DND-41 (cell line): ENCODE measurements at regions not wholly inside any gene's neighbourhood (a gene's known extent, or its start where the extent isn't known, plus 50 kb on each side); places are given as distances from the start of the nearest gene placed in this dataset.

Experiments used
- ATAC-seq: fragments of 200-7000 bp; cut with Tn5 transposase; 3 replicates; pipeline ENCODE4 v1.9.1; 2021; ENCODE audit warnings: low read depth; ENCODE audit not compliant: insufficient read depth
- DNase-seq: peaks from one replicate; pipeline ENCODE4 v3.0.0-alpha.2; 2020
- H2AFZ ChIP-seq: 2 replicates; pipeline ENCODE4 v1.6.0; 2012; ENCODE audit warnings: low read depth, low read length
- H3K27ac ChIP-seq: 2 replicates; pipeline ENCODE4 v1.5.1; 2012; ENCODE audit warnings: low read length, inconsistent platforms
- H3K27me3 ChIP-seq: fragments of 200-600 bp; sonication (generic); 2 replicates; pipeline ENCODE4 v1.6.0; 2012; ENCODE audit warnings: low read length, mild to moderate bottlenecking, inconsistent platforms; ENCODE audit not compliant: insufficient read depth, poor library complexity
- H3K36me3 ChIP-seq: 2 replicates; pipeline ENCODE4 v1.5.1; 2012; ENCODE audit warnings: low read length, inconsistent platforms; ENCODE audit not compliant: insufficient read depth
- H3K4me1 ChIP-seq: 2 replicates; pipeline ENCODE4 v1.5.1; 2012; ENCODE audit warnings: mild to moderate bottlenecking, low read length; ENCODE audit not compliant: insufficient read depth
- H3K4me2 ChIP-seq: 2 replicates; pipeline ENCODE4 v1.6.0; 2012; ENCODE audit warnings: mild to moderate bottlenecking, moderate library complexity, low read length, inconsistent platforms; ENCODE audit not compliant: insufficient read depth
- H3K4me3 ChIP-seq, 2 experiments: fragments of 200-600 bp in 1 of 2; shearing (Covaris generic) in 1 of 2; 2 replicates each; pipeline ENCODE4 v1.5.1; 2012 to 2016; ENCODE audit warnings: inconsistent platforms in 2 of 2, low read length in 2 of 2, mild to moderate bottlenecking in 2 of 2, low read depth in 1 of 2, moderate library complexity in 1 of 2
- H3K79me2 ChIP-seq: 2 replicates; pipeline ENCODE4 v1.6.0; 2012; ENCODE audit warnings: low read length, inconsistent platforms; ENCODE audit not compliant: insufficient read depth
- H3K9ac ChIP-seq: 2 replicates; pipeline ENCODE4 v1.6.0; 2012; ENCODE audit warnings: low read depth, mild to moderate bottlenecking, inconsistent platforms, low read length, moderate library complexity
- H3K9me3 ChIP-seq: 2 replicates; pipeline ENCODE4 v1.5.1; 2012; ENCODE audit warnings: low read length, moderate library complexity, mild to moderate bottlenecking, inconsistent platforms; ENCODE audit not compliant: insufficient read depth, severe bottlenecking
- H4K20me1 ChIP-seq: 2 replicates; pipeline ENCODE4 v1.6.0; 2012; ENCODE audit warnings: low read length; ENCODE audit not compliant: insufficient read depth
- CTCF ChIP-seq: IDR thresholded peaks from 2 replicates; pipeline ENCODE4 v1.5.1; 2012; ENCODE audit warnings: borderline replicate concordance, low read length, moderate library complexity, mild to moderate bottlenecking; ENCODE audit not compliant: poor library complexity, severe bottlenecking; ENCODE audit errors: extremely low read depth
- EZH2 ChIP-seq: IDR thresholded peaks from 3 replicates; pipeline ENCODE4 v1.6.1; 2012; ENCODE audit warnings: borderline replicate concordance, low read depth, mild to moderate bottlenecking, moderate library complexity, low read length, inconsistent platforms; ENCODE audit not compliant: severe bottlenecking

DNA sequence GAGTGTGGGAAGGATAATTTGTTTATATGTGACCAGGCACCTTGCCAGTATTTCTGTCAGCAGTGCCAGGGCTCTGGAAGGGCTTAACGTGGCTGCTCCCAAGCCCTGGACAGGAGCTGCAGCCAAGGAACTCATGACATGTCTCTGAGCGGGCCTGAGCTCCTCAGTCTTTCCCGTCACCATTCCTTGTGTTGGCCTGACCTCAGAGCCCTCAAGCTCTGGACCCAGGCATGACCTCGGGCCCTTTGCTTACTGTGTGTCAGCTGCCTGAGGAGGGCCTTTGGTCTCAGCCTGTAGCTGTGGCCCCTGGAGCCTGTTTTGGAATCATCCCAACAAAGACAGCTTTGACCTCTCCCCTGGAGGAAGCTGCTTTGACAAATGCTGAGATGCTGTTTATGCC is 264.1 kb upstream of the PLET1 start:
- H3K79me2 ChIP-seq = no peaks in the 10 kb centered on the region
- no peak for TF ChIP-seq EZH2
- TF ChIP-seq CTCF = no peak
- no peak overlapping the region for H3K4me2 ChIP-seq
- H3K4me3 ChIP-seq = no peak overlapping the region
- DNase-seq (no peak), ATAC-seq (no peak; the same call in 2 of the 3 replicates)
- H3K4me1 ChIP-seq = peaks cover 29% of the 10 kb centered on the region
- H3K9me3 ChIP-seq = no peaks in the 10 kb centered on the region
- H3K9ac ChIP-seq = peak overlapping the region; percentile 3; the same call in 1 of the 2 replicates
- H4K20me1 ChIP-seq = no peaks in the 10 kb centered on the region
- H3K27me3 ChIP-seq = no peaks in the 10 kb centered on the region
- no peak overlapping the region for H2AFZ ChIP-seq
- H3K36me3 ChIP-seq = no peaks in the 10 kb centered on the region
- H3K27ac ChIP-seq = peak overlapping the region; percentile 55; the same call in 1 of the 2 replicates

DNA sequence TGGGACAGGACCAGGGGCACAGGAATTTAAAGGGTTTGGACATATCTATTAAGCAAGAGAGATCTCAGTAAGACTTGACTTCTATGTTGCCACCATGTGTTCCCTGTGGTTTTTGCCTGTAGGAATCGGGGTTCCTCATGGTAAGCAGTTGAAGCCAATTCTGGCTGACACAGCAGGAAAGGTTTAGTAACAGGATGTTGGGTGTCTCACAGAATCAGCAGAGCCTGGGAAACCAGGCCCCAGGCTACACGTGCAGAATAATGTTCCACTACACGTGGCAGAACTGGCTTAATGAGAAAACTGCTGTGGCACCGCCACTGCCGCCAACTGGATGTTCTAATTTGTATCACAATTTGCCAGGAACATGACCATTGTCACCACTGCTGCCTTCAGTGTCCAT is 264.6 kb upstream of the PLET1 start:
- Histone ChIP-seq H3K27ac (peak overlapping the region; percentile 62; the same call in 1 of the 2 replicates), H3K36me3 (no peaks in the 10 kb centered on the region), H3K4me3 (no peak overlapping the region), H3K9ac (peak overlapping the region; percentile 3; the same call in 1 of the 2 replicates), H3K4me1 (peaks cover 29% of the 10 kb centered on the region), H3K27me3 (no peaks in the 10 kb centered on the region), H3K79me2 (no peaks in the 10 kb centered on the region), H4K20me1 (no peaks in the 10 kb centered on the region), H3K9me3 (no peaks in the 10 kb centered on the region), H3K4me2 (no peak overlapping the region), H2AFZ (no peak overlapping the region; the same call in 1 of the 2 replicates)
- TF ChIP-seq CTCF = no peak
- TF ChIP-seq EZH2 = no peak
- DNase-seq (peak; percentile 64), ATAC-seq (peak; percentile 65)

DNA sequence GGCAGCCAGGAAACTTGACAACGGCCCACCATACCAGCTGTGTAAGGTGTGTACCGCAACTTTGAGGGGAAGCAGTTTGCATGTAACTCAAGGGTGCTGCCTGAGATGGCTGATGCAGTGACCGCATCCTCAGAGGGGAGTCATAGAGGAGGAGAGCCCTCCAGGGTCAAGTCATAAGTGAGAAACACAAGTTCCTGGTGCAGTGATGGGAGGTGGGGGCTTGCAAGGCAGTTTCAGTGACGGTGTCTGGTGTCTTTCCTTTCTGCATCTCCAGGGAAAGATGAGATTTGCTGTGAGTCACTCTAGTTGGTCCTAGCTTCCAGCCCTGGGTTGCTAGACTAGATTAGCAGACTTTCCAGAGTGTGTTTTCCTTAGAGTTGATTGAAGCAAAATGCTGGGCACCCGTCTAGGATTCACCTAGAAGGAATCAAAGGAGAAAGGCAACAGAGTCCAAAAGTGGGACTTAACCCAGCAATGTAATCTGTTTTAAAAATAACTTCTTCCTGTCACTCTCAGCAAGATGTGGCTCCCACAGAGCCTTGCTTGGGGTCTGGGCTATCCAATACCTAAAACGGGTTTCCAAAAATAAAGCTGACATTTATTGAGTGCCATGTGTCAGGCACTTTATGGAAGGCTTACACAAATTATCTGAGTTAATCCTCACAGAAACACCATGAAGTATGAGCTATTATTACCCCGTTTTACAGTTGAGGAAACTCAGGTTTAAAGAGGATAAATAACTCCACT is 265.4 kb upstream of the PLET1 start:
- TF ChIP-seq EZH2 = no peak
- no peak for TF ChIP-seq CTCF
- no peak overlapping the region for H3K9ac ChIP-seq
- H3K4me3 ChIP-seq = no peak overlapping the region
- no peaks in the 10 kb centered on the region for H3K27me3 ChIP-seq
- DNase-seq (peak; percentile 74), ATAC-seq (peak; percentile 84)
- no peaks in the 10 kb centered on the region for H3K79me2 ChIP-seq
- peaks cover 24% of the 10 kb centered on the region for H3K4me1 ChIP-seq
- H3K36me3 ChIP-seq = no peaks in the 10 kb centered on the region
- H3K9me3 ChIP-seq = no peaks in the 10 kb centered on the region
- H3K27ac ChIP-seq = peak overlapping the region; percentile 62; the same call in 1 of the 2 replicates
- H4K20me1 ChIP-seq = no peaks in the 10 kb centered on the region
- H2AFZ ChIP-seq = no peak overlapping the region
- H3K4me2 ChIP-seq = no peak overlapping the region
